Renal pelvis (tissue), 1 donor: ENCODE measurements at regions not wholly inside any gene's neighbourhood (a gene's known extent, or its start where the extent isn't known, plus 50 kb on each side); places are given as distances from the start of the nearest gene placed in this dataset.
"Not testable (repeated sequence)": the region's sequence is repeated elsewhere in the genome, so short reads cannot be mapped to it uniquely, and the experiment has no call there.

Experiments
- DNase-seq: peaks from one replicate; pipeline ENCODE4 v3.0.0-alpha.2; 2013

DNA sequence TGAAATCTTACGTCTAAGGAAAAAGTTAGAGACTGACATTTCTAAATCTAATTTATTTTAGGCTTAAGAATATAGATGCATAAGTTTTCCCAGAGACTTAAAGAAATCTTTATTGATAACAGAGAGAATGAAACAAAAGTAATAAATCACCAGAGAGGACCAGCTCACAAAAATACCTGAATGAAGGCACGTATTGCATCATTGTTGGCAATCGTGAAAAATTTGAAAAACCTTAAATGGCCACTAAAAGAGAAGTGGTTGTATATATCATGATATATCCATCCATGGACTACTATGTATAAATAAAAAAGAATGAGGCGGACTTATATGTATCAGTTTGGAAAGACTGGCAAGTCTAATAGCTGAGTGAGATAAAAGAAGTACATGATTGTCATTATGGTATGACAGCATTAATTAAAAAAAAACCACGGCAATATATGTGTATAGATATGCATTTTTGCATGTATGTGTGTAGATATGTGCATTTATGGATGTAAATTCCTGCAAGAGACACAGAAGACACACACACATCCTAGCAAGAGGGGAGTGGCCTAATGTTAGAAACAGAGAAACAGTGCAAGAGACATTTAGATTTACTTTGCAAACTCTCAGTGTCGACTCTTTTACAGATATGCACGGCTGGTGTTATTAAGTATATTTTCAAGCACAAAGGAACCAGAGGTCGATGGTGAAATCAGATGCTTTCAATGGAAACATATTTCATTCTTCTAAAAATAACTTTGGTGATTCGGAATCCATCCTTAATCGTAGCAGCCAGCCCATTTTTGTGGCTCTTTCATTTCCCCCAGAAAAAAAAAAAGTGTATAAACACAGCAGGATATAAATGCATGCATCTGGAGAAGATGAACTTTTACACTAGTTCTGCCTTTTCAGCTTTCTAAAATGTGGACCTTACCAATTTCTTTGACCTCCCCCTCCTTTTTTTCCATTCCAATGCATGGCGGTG lies 156.1 kb upstream of the SALL4 start:
- DNase-seq = no peak

DNA sequence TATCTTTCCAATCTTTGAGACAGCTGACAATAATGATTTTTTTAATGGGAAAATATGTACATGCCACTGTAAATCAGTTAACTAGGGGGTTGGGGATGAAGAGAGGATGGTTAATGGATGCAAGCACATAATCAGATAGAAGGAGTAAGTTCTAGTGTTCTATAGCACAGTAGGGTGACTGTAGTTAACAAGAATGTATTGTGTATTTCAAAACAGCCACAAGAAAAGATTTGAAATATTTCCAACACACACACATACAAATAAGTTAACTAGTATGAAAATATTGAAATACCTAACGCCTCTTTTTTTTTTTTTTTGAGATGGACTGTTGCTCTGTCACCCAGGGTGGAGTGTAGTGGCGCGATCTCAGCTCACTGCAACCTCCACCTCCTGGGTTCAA lies 153.4 kb upstream of the SALL4 start:
- DNase-seq = no peak

DNA sequence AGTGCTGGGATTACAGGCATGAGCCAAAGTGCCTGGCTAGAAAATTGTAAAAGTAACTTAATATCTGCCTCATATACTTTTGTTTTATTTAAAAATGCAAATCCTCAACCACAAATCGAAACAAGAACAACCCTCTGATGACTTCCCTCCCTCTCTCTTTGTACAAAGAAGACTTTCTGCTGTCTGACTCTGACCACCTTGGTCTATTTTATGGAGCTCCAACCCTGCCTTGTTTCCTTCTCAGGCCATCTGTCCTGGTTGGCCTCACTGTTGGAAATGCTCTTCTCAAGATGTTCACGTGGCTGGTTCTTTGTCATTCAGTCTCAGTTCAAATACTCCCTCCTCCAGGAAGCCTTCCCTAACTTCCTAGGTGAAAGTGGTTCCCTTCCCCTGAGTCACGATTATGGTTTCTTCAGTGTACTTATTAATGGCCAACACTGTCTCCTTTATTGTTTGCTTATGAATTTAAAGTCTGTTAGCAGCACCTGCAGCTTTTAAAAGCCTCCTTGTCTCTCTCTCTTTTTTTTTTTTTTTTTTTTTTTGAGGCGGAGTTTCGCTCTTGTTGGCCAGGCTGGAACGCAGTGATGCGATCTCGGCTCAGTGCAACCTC lies 151.5 kb upstream of the SALL4 start:
- DNase-seq = no peak

DNA sequence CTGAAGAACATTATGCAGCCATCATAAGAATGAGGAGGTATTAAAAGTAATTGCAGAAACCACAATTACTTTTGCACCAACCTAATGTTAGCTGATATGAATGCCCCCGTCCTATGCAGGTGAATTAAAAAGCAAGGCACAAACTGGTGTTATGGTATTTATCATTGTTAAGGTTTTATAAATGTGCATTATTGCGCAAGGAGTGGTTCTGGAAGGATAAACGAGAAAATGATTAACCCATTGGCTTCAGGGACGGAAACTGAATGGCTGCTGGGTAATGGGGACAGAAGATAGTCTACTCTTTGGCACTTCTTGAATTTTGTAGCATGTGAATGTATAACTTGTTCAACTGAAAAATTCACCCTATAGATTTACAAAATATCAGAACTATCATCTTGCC lies 148.6 kb upstream of the SALL4 start:
- no peak for DNase-seq

DNA sequence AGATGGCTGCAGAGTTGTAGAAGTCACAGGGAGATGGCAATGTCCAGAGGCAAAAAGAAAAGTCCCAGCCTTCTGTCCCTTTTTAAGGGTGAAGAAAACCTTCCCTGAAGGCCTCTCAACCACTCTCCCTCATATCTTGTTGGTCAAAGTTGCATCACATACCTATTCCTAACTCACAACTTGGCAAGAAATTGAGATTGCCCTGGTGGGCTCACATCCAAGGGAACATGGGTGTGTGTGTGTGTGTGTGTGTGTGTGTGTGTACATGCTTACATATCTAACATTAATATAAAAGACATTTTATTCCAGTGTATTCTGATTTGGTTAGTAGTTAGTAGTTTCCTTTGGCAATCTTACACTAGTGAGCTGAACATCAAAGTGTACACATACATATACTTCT lies 144.3 kb upstream of the SALL4 start:
- DNase-seq = no peak

DNA sequence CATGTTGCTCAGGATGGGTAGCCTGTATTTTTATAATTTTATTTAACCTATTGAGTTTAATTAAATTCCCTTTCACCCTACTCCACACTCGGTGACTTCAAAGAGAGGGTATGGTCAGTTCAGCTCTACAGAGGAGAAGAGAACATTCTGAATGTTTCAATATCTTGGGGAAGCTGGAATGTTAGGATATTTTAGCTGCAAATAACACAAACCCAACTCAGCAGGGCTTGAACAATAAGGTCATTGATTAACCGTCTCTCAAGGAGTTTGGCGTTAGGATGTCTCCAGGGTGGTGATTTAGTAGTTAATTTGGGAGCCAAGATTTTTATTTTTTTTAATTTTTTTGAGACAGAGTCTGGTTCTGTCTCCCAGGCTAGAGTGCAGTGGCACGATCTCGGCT lies 143.6 kb upstream of the SALL4 start:
- DNase-seq = no peak

DNA sequence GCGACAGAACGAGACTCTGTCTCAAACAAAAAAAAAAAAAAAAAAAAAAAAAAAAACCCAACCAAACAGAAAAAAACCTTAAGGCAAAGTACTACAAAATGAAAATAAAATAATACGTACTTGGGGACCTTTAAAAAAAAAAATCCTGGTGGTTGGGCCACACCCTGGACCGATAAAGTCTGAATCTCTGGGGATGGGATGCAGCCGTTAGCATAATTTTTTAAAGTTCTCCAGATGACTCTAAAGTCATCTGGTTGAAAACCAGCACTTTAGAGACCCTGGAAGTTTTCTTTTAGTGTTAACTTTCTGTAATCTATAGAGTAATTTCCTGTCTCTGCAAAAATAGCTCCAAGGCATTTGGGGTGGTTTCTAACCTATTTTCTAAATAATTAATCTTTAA lies 142.9 kb upstream of the SALL4 start:
- DNase-seq = no peak

DNA sequence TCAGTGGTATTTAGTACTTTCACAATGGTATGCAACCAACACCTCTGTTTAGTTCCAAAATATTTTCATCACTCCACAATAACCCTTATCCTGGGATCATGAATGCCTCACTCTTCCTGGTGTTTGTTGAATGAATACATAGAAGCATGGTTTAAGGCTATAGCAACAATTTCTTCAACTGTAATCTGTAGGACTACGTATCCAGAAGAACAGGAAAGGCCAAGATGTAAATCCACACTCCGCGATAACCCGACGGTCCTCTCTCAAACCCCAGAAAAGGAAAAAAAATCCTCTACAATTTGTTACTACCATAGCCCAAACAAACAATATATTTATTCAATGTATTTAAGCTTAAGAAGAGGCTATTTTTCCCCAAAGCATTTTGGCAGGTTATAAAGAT lies 141.4 kb upstream of the SALL4 start:
- no peak for DNase-seq

DNA sequence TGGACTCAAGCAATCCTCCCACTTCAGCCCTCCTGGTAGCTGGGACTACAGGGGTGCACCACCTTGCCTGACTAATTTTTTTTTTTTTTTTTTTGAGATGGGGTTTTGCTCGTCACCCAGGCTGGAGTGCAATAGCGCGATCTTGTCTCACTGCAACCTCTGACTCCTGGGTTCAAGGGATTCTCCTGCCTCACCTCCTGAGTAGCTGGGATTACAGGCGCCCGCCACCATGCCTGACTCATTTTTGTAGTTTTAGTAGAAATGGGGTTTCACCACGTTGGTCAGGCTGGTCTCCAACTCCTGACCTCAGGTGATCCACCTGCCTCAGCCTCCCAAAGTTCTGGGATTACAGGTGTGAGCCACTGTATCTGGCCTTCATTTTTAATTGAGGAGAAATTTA lies 141.0 kb upstream of the SALL4 start:
- not testable (repeated sequence) for DNase-seq

DNA sequence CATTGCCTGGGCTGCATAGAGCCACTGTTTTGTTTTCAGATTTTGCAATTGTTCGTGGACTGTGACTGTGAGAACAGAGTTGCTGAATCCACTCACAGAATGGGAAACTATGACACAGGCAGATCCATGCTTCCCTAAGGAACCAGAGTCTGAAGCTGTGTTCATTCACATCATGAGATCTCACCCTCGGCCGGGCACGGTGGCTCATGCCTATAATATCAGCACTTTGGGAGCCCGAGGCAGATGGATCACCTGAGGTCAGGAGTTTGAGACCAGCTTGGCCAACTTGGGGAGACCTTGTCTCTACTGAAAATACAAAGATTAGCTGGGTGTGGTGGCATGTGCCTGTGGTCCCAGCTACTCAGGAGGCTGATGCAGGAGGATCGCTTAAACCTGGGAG lies 139.2 kb upstream of the SALL4 start:
- DNase-seq = no peak

DNA sequence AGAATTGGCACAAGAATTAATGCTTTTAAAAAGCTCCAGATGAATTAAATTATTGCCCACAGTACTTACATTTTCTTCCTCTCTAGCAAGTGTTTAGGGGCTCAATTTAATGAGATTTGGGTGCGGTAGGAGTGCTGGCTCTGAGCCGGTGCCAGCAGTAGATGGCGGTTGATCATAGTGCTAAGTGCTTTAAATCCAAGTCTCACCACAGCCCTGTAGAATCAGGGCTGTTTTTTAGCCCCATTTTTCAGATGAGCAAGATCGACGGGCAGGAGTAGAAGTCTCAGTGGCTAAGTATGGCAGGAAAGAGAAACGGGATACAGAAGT lies 136.9 kb upstream of the SALL4 start:
- no peak for DNase-seq

DNA sequence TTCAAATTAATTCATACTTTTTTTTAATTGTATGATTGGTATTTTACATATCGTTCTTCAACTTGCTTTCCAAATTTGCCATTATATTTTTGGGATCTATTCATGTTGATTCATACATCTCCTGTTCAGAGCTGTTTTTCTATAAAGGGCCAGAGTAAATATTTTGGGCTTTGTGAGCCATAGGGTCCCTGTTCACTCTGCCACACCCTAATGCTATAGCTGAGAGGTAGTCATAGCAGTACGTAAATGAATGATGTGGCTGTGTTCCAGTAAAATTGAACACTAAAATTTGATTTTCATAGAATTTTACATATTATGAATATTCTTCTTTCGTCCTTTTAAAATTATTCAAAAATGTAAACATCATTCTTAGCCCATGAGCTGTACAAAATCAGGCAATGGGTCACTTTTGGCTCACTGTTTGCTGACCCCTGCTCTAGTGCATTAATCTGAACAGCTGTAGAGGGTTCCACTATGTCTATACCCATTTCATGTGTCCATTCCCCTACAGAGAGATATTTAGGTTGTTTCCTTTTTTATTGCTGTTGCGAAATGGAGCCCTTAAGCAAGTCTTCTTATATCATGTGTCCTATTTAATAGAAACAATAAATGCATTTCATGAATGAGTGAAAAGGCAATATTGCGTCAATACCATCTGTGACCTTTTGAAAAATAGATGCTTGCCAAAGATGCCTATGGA lies 136.4 kb upstream of the SALL4 start:
- DNase-seq = no peak

DNA sequence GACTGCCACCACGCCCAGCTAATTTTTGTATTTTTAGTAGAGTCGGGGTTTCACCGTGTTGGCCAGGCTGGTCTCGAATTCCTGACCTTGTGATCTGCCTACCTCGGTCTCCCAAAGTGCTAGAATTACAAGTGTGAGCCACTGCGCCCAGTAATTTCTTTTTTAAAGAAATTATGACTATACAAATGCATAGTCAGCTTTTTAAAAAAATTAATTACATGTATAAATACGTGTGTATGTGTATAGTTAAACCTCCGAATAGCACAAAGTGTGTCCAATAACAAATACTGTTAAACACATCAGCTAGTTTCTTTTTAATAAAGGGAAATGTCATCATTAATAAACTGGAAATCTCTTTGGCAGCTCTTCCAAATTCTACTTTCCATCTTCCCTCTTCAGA lies 135.5 kb upstream of the SALL4 start:
- no peak for DNase-seq

DNA sequence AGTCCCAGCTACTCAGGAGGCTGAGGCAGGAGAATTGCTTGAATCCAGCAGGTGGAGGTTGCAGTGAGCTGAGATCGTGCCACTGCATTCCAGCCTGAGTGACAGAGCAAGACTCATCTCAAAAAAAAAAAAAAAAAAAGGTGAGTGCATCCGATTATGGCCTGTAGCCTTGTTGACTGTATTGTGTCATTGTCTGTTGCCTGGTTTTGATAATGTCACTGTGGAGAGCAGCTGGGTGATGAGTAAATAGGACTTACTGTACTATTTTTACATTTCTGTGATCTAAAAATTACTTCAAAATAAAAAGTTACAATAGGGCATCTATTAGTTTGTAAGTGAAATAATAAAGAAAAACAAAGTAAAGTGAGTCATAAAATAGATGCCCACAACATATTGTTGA lies 134.1 kb upstream of the SALL4 start:
- no peak for DNase-seq

DNA sequence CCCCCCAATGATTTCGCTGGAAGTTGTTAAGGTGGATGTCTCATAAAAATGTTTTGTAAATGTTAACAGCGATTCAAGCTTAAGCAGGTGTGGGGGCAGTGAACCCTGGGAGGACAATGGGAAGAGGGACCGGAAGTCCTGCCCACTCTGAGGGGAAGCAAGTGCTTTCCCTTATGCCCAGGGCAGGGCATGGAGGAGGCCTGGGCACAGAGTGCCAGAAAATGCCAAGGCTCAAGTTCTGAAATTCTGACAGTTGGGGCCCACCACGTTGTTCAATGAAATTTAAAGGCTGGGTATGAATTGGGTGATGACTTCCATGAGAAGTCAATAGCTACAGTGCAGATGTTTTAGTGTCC lies 132.7 kb upstream of the SALL4 start:
- no peak for DNase-seq

DNA sequence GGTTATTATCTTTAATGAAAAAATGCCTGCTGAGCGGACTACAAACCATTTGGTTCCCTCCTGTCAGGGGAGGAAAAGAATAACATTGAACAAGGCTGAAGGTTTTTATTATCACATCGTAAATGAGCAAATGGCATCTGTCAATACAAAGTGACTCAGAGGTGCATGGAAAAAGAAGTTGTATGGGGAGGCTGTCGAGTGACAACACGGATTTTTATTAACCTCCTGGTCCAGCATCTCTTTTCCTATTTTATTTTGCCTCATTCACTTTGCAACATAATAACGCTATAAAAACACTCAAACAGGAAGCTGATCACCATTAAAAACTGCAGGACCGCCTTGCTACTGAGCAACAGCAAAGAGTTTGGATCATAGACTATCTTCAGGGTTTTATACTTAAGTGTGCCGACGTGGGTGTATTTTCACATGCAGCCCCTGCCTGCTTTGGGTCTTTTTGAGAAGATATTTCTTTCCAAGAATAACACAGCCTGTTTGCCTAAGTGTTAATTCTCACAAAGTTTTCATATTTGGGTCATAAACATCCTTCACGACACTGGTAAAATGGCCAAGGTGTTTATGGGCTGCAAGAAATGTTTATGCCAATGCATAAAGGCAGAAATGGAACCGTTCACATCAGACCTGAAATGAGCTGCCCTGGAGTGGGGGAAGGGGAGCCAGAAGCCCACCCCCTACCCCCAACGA lies 132.1 kb upstream of the SALL4 start:
- no peak for DNase-seq

DNA sequence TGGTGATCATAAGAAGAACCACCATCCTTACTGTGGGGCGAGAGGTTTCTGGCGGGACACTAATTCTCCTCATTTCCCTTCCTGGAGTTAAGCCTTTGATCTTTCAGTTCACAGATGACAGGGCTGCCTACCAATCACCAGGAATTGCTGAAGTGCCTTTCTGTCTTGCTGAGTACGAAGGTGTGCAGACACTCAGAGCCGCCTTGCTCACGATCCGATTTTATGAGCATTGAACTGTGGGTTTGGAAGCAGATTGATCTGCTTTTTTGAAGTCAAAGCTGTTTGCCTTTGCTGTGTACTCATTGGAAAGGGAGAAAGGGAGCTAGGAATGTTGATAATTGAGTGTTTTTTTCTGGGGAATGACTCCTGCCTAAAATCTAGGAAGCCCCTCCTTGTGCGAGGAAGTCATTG lies 129.1 kb upstream of the SALL4 start:
- DNase-seq = no peak

DNA sequence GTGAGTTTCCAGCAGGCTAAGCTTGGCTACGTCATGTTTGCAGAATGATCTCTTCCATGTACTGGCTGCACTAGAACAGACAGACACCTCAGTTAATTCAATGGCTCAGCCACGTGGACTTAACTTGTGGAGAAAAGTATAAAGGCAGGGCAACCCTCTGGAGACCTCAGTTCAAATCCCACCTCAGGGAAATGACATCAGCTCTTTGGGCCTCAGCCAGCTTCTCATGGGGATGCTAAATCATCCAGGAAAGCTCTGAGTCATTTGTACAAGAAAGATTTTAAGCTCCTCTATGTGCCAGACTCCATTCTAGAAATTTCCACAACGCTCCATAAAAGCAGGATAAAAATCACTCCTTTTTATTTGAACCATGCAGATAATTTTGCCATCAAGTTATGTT lies 128.5 kb upstream of the SALL4 start:
- DNase-seq = no peak

DNA sequence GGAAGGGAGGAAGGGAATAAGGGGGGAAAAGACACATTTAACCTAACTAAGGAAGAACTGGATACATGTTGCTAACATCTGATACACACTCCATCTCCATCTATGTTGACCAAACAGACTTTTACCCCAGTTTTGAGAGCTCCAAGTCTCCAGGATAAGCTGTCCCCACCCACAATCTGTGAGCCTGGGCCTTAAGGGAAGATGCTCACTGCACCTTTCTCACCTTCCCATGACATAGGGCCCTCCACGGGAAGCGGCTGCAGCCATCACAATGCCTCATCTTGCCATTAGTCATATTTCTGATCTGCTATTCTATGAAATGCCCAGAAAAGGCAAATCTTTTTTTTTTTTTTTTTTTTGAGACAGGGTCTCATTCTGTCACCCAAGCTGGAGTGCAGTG lies 126.6 kb upstream of the SALL4 start:
- DNase-seq = no peak

DNA sequence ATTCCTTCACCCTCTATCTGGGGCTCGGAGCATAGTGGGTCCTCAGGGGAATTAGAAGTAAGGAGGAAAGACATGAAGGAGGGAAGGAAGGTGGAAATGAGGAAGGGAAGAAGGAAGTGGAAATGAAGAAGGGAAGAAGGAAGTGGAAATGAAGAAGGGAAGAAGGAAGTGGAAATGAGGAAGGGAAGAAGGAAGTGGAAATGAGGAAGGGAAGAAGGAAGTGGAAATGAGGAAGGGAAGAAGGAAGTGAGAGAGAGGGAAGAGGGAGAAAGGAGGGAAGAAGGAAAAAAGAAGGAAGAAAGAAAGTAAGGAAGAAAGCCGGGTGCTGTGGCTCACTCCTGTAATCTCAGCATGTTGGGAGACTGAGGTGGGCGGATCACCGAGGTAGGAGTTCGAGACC lies 125.6 kb upstream of the SALL4 start:
- DNase-seq = not testable (repeated sequence)

DNA sequence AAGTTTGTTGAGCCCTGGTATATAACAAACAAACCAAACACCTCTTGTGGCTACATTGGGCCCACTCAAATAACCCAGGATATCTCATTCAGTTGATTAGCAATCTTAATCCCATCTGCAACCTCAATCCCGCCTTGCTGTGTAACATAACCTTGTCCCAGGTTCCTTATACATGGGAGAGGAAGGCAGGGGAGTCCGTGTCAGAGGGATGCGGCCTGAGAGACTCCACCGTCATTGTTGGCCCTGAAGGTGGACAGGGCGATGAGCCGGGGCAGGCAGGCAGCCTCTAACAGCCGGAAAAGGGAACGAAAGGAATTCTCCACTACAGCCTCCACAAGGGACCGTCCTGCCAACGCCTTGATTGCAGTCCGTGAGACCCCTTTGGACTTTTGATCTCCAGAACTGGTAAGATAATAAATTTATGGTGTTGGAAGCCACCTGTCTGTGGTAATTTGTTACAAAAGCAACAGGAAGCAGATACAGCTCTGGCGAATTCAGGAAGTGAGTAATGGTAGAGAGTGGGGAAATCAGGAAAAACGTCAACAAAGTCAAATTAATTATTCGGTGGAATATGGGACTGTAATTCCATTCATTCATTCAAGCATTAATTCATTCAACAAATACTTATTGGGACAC lies 124.5 kb upstream of the SALL4 start:
- no peak for DNase-seq

DNA sequence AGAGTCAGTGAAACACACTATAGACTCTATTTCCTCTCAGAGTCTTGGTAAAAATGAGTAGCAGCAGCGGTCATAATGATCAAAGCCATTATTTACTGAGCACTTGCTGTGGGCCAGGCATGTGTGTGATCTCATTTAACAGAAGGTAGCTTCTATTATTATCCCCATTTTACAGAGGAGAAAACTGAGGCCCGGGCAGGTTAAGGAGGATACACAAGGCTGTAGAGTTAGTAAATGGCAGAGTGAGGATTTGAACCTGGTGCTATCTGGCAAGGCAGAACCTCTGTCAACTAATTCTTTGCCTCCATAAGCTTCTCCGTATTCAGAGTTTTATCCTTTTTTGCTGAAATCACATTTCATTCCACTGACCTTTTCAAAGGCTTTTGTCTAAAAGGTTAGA lies 122.2 kb upstream of the SALL4 start:
- no peak for DNase-seq
